Stimulated activated effector memory CD8-positive, alpha-beta T cell treated with anti-CD3 and anti-CD28 coated beads, Interleukin-12 subunit alpha, Interleukin-12 subunit beta, amount 100 ng/mL, for 72 hours (primary cell): ENCODE measurements at regions not wholly inside any gene's neighbourhood (a gene's known extent, or its start where the extent isn't known, plus 50 kb on each side); places are given as distances from the start of the nearest gene placed in this dataset.

Source experiments
- ATAC-seq: fragments of 150-1000 bp; cut with Tn5 transposase; 2 replicates; pipeline ENCODE4 v1.10.0; 2021
- DNase-seq, 2 donors: peaks; one replicate each; pipeline ENCODE4 v3.0.0; 2021 to 2022; ENCODE audit warnings: low spot score in 2 of 2
- H3K27ac Mint-ChIP-seq: one replicate; pipeline ENCODE4 v1.8.0; 2022; ENCODE audit warnings: mild to moderate bottlenecking, mixed read lengths
- H3K36me3 Mint-ChIP-seq: one replicate; pipeline ENCODE4 v1.8.0; 2022; ENCODE audit warnings: mild to moderate bottlenecking, mixed read lengths
- H3K4me1 Mint-ChIP-seq: one replicate; pipeline ENCODE4 v1.8.0; 2022; ENCODE audit warnings: mixed read lengths
- H3K4me3 Mint-ChIP-seq: one replicate; pipeline ENCODE4 v1.8.0; 2022; ENCODE audit warnings: mild to moderate bottlenecking, mixed read lengths
- H3K9me3 Mint-ChIP-seq: one replicate; pipeline ENCODE4 v1.8.0; 2022; ENCODE audit warnings: mixed read lengths

DNA sequence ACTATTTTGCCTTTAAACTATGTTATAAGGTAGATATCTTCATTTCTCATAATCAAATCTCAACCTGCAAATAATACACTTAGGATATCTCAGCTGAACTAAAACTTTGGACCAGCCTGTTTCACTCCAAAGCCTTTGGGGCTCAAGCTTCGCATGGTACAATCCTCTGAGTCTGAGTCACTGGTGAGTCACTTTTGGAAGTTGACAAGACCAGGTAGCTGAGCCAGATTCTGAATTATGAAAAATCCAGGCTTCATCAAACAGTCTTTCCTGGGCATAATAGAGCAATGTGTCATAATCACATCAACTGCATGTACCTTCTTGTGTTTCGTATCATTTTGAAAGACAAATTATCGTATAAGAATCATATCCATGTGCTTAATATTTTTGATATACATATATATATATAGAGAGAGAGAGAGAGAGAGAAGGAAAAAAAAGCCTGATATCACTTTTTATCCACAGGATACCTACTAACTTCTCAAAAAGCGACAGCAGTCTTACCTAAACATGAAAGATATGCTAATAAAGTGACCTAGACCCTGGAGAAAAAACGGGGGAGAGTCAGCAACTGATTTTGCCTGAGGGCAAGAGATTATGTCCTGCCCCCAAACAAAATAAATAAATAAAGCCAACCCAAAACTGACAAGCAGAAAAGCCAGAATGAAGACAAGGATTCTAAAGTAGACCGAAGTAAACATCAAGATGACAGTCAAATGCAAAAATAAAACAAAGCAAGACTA is 263.9 kb upstream of the TGFBR2 start:
- no peaks in the 10 kb centered on the region for H3K9me3 Mint-ChIP-seq
- peaks cover 28% of the 10 kb centered on the region for H3K4me1 Mint-ChIP-seq
- DNase-seq, result no peak
- no peak overlapping the region for H3K27ac Mint-ChIP-seq
- peak; percentile 75 for ATAC-seq
- no peak overlapping the region for H3K4me3 Mint-ChIP-seq
- no peaks in the 10 kb centered on the region for H3K36me3 Mint-ChIP-seq

DNA sequence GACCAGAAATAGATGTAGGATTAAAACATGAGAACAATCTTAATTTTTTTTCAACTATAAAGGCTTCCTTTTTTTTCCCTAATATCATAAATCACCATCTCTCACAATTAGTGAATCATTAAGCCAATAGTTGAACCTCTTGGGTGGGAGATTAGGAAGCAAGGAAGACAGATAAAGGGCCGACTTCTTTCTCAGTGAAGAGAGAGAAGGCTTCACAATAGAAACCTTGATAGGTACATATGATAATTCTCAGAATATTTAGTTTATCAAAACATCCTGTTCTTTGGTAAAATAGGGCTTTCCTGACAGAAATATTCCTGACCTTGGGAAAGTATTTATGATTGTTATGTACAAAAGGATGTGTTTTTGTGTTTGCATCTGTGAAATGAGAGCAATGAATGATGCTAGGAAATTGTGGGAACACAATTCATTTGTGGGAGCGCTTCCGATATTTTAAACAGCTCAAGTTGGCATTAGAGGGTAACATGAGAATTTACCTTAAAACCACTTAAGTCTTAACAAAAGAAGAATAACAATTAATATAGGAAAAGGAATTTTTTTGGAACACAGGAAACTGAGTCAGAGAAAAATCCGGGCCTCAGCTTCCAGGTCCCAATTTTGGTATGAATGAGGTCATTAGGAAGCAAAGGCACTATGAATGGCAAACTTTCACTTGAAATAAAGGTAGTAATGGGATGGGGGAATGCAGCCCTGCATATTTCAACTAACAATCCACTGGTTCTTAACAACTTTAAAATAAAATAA is 263.2 kb upstream of the TGFBR2 start:
- Mint-ChIP-seq H3K4me3 (no peak overlapping the region), H3K9me3 (no peaks in the 10 kb centered on the region), H3K27ac (no peak overlapping the region), H3K36me3 (no peaks in the 10 kb centered on the region), H3K4me1 (peaks cover 36% of the 10 kb centered on the region)
- no peak for ATAC-seq
- DNase-seq, result no peak

DNA sequence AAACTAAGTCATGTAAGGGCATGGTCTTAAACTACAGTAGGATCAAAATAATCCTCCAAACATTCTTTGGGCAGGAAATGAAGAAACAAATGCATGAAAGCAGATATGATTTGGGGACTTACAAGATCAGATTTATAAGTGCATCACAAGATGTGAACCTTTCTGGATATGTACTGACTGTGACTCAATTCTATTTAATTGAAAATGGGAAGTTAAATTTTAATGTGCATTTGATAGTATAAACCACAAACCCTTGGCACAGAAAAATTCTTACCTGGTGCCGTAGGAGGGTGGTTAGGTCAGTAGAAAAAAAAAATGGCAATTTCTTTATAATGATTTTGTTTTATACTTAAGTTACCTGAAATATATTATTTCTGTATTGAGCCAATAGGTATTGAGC is 262.5 kb upstream of the TGFBR2 start:
- DNase-seq (no peak), ATAC-seq (no peak)
- Mint-ChIP-seq H3K36me3 (no peaks in the 10 kb centered on the region), H3K9me3 (no peaks in the 10 kb centered on the region), H3K27ac (no peak overlapping the region), H3K4me3 (no peak overlapping the region), H3K4me1 (peaks cover 41% of the 10 kb centered on the region)

DNA sequence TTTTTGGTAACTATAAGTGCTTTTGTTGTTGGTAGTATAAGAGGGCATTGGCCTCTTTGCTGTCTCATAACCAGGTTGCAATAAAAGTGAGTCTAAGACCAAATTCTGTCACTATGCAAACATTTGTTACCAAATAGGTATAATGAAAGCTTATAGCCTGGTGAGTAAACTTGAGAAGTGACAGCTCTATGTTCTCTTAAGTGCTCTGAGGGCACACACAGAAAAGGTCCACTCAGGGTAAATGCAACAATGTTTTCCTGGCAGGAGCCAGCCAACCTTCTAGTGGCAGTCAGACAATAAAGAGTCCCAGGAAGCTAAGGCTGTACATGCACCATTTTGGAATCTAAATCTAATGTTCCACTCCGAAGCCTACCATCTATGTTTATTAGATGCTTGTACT is 262.1 kb upstream of the TGFBR2 start:
- Mint-ChIP-seq H3K36me3 (no peaks in the 10 kb centered on the region), H3K4me1 (peaks cover 45% of the 10 kb centered on the region), H3K27ac (no peak overlapping the region), H3K9me3 (no peaks in the 10 kb centered on the region), H3K4me3 (no peak overlapping the region)
- DNase-seq (no peak), ATAC-seq (peak; percentile 57)

DNA sequence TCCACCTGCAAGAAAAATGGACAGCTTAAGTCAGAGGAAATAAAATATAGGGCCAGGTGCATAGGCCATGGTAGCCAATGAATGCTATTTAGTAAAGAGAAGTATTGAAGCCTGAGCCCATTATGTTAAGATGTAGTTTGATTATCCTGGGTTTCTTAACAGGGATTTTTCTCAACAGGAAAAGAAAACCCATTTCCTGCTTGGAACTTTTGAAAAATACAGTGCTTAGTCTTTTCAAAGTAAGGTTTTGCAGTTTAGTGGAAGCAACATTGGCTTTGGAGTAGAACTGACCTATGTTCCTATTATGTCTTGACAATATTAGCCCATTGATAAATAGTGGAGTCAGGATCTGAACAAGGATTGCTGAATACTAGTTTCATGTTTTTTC is 259.5 kb upstream of the TGFBR2 start:
- no peaks in the 10 kb centered on the region for H3K9me3 Mint-ChIP-seq
- peaks cover 49% of the 10 kb centered on the region for H3K4me1 Mint-ChIP-seq
- DNase-seq (no peak), ATAC-seq (no peak)
- H3K36me3 Mint-ChIP-seq, result no peaks in the 10 kb centered on the region
- peak overlapping the region; percentile 40 for H3K4me3 Mint-ChIP-seq
- H3K27ac Mint-ChIP-seq, result peak overlapping the region; percentile 83

DNA sequence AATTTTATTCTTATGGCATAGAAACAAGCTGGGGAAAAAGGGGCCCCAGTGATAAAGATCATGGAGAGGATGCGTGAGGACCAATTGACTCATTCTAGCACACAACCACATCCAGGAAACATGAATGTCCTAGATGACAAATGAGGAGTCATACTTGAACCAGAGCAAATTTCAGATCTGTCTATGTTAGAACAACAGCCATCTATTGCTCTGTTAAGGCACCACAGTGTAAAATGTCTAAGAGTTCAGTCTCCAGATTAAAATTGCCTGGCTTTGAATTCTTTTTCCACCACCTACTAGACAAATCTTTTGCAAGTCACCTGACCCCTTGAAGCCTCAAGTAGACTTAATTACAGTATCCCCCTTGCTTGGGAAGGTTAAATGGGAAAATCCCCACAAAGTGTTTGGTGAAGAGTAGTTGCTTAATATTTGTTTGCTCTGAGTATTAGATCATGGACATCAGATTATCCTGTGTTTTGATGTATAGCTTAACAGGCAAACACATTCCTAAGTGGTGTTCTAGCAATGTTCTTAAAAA is 258.7 kb upstream of the TGFBR2 start:
- H3K9me3 Mint-ChIP-seq, result no peaks in the 10 kb centered on the region
- DNase-seq (peak in 1 of 2 donors; percentile 63), ATAC-seq (peak; percentile 100)
- H3K36me3 Mint-ChIP-seq, result no peaks in the 10 kb centered on the region
- peak overlapping the region; percentile 83 for H3K27ac Mint-ChIP-seq
- H3K4me1 Mint-ChIP-seq, result peaks cover 46% of the 10 kb centered on the region
- peak overlapping the region; percentile 40 for H3K4me3 Mint-ChIP-seq

DNA sequence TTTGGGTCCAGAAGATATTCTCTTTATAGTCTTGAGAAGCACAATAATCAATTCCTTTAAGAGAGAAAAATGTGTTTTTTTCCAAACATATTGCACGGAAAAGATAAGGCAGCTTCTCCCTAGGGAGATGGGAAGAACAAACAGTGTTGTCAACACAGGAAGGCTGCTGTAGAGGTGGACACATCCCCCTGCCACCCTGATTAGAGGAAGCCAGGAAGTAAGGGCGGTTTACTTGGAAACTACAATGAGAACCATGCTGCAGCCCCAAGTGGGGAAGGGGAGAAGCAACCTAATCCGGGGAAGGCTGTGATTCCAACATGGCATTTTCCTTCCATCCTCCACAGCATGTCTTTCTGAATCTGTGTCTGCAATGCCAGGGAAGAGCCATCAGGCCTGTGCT is 256.9 kb upstream of the TGFBR2 start:
- no peaks in the 10 kb centered on the region for H3K9me3 Mint-ChIP-seq
- no peak overlapping the region for H3K27ac Mint-ChIP-seq
- no peak for DNase-seq
- peaks cover 60% of the 10 kb centered on the region for H3K4me1 Mint-ChIP-seq
- no peak for ATAC-seq
- peaks cover 7% of the 10 kb centered on the region for H3K36me3 Mint-ChIP-seq
- no peak overlapping the region for H3K4me3 Mint-ChIP-seq

DNA sequence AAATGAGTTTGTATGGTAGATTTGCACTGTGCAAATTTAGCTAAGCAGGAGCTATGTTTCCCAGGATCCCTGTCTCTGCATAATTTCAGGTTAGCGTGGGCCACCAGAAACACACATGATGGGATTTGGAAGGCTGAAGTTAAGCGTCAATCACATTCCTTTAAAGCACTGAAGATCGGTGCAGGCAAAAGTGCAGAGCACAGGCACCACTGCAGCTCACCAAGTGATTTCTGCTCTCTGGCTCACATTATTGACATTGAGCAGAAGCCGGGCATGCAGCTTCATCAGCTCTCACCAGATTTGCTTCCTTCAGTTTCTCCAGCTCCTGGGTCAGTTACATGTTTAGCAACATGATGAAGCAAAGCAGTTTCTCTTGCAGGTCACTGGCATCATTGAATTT is 256.4 kb upstream of the TGFBR2 start:
- H3K27ac Mint-ChIP-seq, result no peak overlapping the region
- no peak overlapping the region for H3K4me3 Mint-ChIP-seq
- no peak for DNase-seq
- H3K9me3 Mint-ChIP-seq, result no peaks in the 10 kb centered on the region
- peaks cover 65% of the 10 kb centered on the region for H3K4me1 Mint-ChIP-seq
- no peak for ATAC-seq
- peaks cover 7% of the 10 kb centered on the region for H3K36me3 Mint-ChIP-seq

DNA sequence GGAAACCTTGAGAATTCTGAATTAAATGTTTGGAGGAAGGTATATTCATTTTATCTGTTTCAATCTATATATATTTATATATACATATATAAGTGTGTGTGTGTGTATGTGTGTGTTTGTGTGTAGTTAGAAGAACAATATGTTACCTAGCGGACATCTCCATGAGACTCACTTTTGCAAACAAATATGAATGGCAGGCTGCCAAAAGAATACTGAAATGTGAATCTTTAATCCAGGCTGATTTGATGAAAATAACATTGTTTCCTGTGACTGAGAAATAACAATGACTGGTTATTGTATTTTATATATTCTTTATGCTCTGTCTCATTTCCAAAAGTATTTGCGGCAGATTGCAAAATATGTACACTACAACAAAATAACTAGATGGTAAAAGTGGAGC is 255.5 kb upstream of the TGFBR2 start:
- Mint-ChIP-seq H3K4me1 (peaks cover 59% of the 10 kb centered on the region), H3K9me3 (no peaks in the 10 kb centered on the region), H3K4me3 (no peak overlapping the region), H3K36me3 (peaks cover 7% of the 10 kb centered on the region), H3K27ac (no peak overlapping the region)
- ATAC-seq, result no peak
- no peak for DNase-seq

DNA sequence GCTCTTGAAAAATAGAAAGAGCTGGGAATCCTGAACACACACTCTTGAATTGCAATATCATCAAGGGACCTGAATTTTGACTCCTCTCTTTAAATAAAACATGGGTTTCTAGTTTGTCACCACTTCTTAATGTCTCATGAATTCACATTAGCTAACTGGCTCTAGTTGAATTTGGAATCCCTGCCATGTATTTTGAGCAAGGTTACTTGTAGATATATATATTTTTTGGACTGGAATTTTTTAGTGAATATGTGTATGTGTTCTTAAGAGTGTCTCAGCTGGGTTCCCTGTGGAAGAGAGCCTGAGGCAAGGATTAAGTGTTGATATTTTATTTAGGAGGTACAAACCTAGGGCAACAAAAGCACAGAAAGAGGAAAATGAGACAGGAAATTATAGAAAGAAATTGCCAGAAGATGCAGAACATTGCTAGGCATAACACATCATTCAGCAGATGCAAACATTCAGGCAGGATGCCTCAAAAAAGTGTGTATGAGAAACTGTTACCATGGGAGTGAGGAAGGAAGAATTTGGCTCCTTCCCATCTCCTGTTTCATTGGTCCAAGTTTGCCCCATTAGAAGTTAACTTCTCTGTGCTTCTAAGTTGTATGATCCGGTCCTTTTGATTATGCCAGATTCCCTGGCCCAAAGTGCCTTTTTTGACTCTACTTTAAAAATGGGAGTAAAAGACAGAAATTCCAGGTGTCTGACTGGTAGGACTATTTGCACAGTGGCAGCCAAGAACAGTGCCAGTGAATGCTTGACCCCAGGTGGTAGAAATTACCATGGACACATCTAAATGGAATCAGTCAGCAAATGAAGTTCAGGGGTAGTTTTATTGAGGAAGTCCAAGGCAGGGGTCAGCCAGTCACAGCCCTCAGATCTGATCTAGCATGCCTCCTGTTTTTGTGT is 253.7 kb upstream of the TGFBR2 start:
- no peak for DNase-seq
- Mint-ChIP-seq H3K36me3 (peaks cover 7% of the 10 kb centered on the region), H3K4me1 (peaks cover 45% of the 10 kb centered on the region), H3K27ac (no peak overlapping the region), H3K9me3 (no peaks in the 10 kb centered on the region), H3K4me3 (no peak overlapping the region)
- no peak for ATAC-seq

DNA sequence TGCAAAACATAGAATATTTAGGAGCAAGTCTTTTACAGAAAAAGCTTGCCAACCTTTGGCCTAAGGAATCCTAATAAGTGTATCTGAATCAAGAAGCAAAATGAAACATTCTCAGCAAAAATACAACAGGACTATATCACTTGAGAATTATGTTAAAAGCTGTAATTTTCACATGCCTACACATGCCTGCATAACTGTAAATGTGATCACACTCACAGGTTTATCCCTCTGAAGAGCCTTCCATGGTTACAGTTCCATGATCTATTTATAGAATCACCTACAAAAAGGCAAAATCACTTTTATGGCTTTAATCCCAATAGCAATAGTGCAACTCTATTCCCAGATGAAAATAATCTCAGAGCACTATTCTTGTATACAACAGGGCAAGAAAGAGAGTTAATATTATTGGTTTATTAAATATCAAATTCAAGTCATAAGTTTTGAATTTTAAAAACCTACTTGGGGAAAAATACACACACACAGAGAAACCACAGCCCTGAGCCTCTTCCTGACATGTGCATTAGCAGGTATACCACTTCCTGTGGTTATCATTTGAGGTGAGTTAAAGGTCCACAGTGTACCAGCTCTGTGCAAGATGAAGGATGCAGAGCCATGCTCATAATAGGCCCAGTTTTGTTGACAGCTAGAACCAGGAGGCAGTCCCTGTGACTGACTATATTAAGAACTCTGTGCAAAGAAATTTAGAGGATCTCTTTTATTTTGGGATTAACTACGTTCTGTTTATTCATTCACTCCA is 252.5 kb upstream of the TGFBR2 start:
- Mint-ChIP-seq H3K27ac (peak overlapping the region; percentile 63), H3K4me1 (peaks cover 34% of the 10 kb centered on the region), H3K9me3 (no peaks in the 10 kb centered on the region), H3K36me3 (peaks cover 7% of the 10 kb centered on the region), H3K4me3 (no peak overlapping the region)
- DNase-seq (peak; percentile 19 to 61), ATAC-seq (peak; percentile 100)

DNA sequence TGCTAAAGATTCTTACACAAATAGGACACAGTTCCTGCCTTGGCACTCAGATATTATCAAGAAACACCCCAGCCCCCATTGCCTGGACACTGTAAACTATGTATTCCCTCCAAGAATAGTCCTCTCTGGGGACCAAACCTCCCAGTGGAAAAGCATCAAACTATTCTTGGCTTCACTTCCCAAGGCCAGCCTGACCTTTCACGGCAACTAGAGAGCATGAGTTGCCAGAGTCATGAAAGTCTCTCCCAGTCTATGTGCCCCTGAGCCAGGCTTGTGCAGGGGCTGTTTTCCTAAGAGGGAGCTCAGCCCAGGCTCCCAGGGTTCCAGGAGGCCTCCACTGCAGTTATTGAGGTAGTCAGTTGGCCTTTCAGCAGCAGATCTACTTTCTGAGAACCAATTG is 251.9 kb upstream of the TGFBR2 start:
- Mint-ChIP-seq H3K9me3 (no peaks in the 10 kb centered on the region), H3K4me3 (no peak overlapping the region), H3K27ac (peak overlapping the region; percentile 63), H3K4me1 (peaks cover 28% of the 10 kb centered on the region), H3K36me3 (peaks cover 7% of the 10 kb centered on the region)
- DNase-seq, result no peak
- no peak for ATAC-seq

DNA sequence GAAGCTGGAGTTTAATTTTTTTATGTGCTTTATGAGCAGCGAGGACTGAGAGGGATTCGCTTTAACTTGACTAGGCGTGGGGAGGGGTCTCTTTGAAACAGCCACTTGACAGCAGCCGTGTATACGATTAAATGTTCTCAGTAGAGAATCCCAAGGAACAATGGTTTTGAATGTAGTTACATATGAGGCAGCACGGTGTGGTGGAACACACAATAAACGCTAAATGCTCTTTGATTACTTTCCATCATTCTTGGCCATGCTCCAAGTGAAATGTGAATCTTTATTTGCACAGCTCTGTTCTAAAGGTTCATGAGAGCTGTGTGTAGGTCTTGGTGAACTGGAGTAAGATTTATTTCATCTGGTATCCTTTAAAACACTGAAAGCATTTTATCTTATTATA is 251.4 kb upstream of the TGFBR2 start:
- Mint-ChIP-seq H3K4me1 (peaks cover 26% of the 10 kb centered on the region), H3K4me3 (no peak overlapping the region), H3K36me3 (peaks cover 7% of the 10 kb centered on the region), H3K27ac (no peak overlapping the region), H3K9me3 (no peaks in the 10 kb centered on the region)
- ATAC-seq (no peak), DNase-seq (no peak)

DNA sequence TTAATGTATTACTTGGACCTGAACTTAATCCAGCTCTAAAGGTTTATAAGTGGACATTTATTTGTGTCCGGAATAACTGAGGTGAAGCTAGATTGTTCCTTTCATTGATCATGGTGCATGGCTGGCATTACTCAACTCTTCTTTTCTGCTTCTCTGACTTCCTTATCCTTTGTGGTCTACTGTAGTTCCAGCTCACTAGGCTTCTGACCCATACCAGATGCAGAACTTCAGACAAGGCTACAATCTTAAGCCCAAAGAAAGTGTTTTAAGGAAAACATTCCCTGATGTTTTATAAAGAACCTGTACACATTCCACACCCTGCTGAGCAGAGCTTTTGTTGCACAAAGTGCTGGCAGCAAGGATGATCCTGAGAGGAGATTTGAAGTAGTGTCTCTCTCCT is 250.8 kb upstream of the TGFBR2 start:
- Mint-ChIP-seq H3K36me3 (peaks cover 7% of the 10 kb centered on the region), H3K27ac (no peak overlapping the region), H3K4me3 (no peak overlapping the region), H3K4me1 (peaks cover 26% of the 10 kb centered on the region), H3K9me3 (no peaks in the 10 kb centered on the region)
- ATAC-seq (no peak), DNase-seq (no peak)
